NCI-H526 (cell line): ENCODE measurements at regions not wholly inside any gene's neighbourhood (a gene's known extent, or its start where the extent isn't known, plus 50 kb on each side); places are given as distances from the start of the nearest gene placed in this dataset.

Experiments
- DNase-seq, 2 experiments: peaks; one replicate each; lab custom pipeline; 2025; lab: John Stamatoyannopoulos, UW

- no peak for DNase-seq
These were observed 252.8 kb upstream of the GYPC start for GRCh38 chr2:126403039-126403628.

- DNase-seq: no peak
These were observed 249.7 kb upstream of the GYPC start for GRCh38 chr2:126406267-126406666.

GRCh38 chr2:126408671-126409070 lies 247.3 kb upstream of the GYPC start:
- DNase-seq: no peak

GRCh38 chr2:126409850-126410249 lies 246.1 kb upstream of the GYPC start:
- no peak for DNase-seq

GRCh38 chr2:126413079-126413478 lies 242.9 kb upstream of the GYPC start:
- DNase-seq: no peak

GRCh38 chr2:126419403-126419802 lies 236.6 kb upstream of the GYPC start:
- no peak for DNase-seq

GRCh38 chr2:126425943-126426342 lies 230.0 kb upstream of the GYPC start:
- DNase-seq: no peak

GRCh38 chr2:126429103-126429502 lies 226.9 kb upstream of the GYPC start:
- no peak for DNase-seq

- DNase-seq: no peak
These were observed 224.8 kb upstream of the GYPC start for GRCh38 chr2:126431136-126431535.

- no peak for DNase-seq
These were observed 219.5 kb upstream of the GYPC start for GRCh38 chr2:126436411-126436810.

GRCh38 chr2:126437016-126437415 lies 218.9 kb upstream of the GYPC start:
- DNase-seq: no peak

- DNase-seq: no peak
These were observed 211.4 kb upstream of the GYPC start for GRCh38 chr2:126444512-126444911.

GRCh38 chr2:126446106-126446695 lies 209.8 kb upstream of the GYPC start:
- no peak for DNase-seq

- DNase-seq: no peak
These were observed 207.3 kb upstream of the GYPC start for GRCh38 chr2:126448611-126449010.

- DNase-seq: no peak
These were observed 206.3 kb upstream of the GYPC start for GRCh38 chr2:126449677-126450076.

- DNase-seq: no peak
These were observed 191.9 kb upstream of the GYPC start for GRCh38 chr2:126463892-126464674.

- no peak for DNase-seq
These were observed 188.4 kb upstream of the GYPC start for GRCh38 chr2:126467367-126468054.

- DNase-seq: no peak
These were observed 180.9 kb upstream of the GYPC start for GRCh38 chr2:126475031-126475430.

GRCh38 chr2:126476691-126477090 lies 179.3 kb upstream of the GYPC start:
- DNase-seq: no peak

GRCh38 chr2:126480033-126480432 lies 175.9 kb upstream of the GYPC start:
- no peak for DNase-seq

- DNase-seq: peak; percentile 33 to 41
These were observed 173.1 kb upstream of the GYPC start for GRCh38 chr2:126482582-126483464.

GRCh38 chr2:126494593-126494992 lies 161.4 kb upstream of the GYPC start:
- no peak for DNase-seq
